Lung (tissue), 11 donors: ENCODE measurements at regions not wholly inside any gene's neighbourhood (a gene's known extent, or its start where the extent isn't known, plus 50 kb on each side); places are given as distances from the start of the nearest gene placed in this dataset.

ENCODE experiments used
- ATAC-seq: fragments of 200-7000 bp; cut with Tn5 transposase; one replicate; pipeline ENCODE4 v1.9.1; 2020; ENCODE audit warnings: moderate number of reproducible peaks; ENCODE audit not compliant: insufficient read depth, low FRiP score
- DNase-seq, 3 donors: peaks; one replicate each; pipeline ENCODE4 v3.0.0-alpha.2; 2013 to 2017
- H3K27ac ChIP-seq, 2 donors: one replicate each; pipeline ENCODE4 v1.5.1; 2013; ENCODE audit warnings: mild to moderate bottlenecking in 2 of 2, moderate library complexity in 2 of 2, control low read depth in 1 of 2, inconsistent platforms in 1 of 2, low read depth in 1 of 2, low read length in 1 of 2
- H3K27me3 ChIP-seq, 3 donors: one replicate each; pipeline ENCODE4 v1.5.1; 2013; ENCODE audit warnings: low read length in 2 of 3; ENCODE audit not compliant: control insufficient read depth in 3 of 3, insufficient read depth in 3 of 3
- H3K36me3 ChIP-seq, 4 donors: one replicate each; pipeline ENCODE4 v1.5.1; 2013; ENCODE audit warnings: low read length in 4 of 4, mild to moderate bottlenecking in 1 of 4, moderate library complexity in 1 of 4; ENCODE audit not compliant: control insufficient read depth in 4 of 4, insufficient read depth in 4 of 4
- H3K4me1 ChIP-seq, 5 donors: one replicate each; pipeline ENCODE4 v1.5.1; 2013; ENCODE audit warnings: low read length in 5 of 5, mild to moderate bottlenecking in 2 of 5, moderate library complexity in 1 of 5; ENCODE audit not compliant: control insufficient read depth in 5 of 5, insufficient read depth in 5 of 5
- H3K4me3 ChIP-seq: one replicate; pipeline ENCODE4 v1.5.1; 2013; ENCODE audit warnings: mild to moderate bottlenecking, control low read depth, moderate library complexity
- H3K9ac ChIP-seq, 2 donors: one replicate each; pipeline ENCODE4 v1.5.1; 2013; ENCODE audit warnings: low read length in 2 of 2, control low read depth in 1 of 2; ENCODE audit not compliant: insufficient read depth in 1 of 2
- H3K9me3 ChIP-seq, 4 donors: one replicate each; pipeline ENCODE4 v1.5.1; 2013; ENCODE audit warnings: low read length in 3 of 4, mild to moderate bottlenecking in 1 of 4, moderate library complexity in 1 of 4; ENCODE audit not compliant: control insufficient read depth in 4 of 4, insufficient read depth in 3 of 4
- CTCF ChIP-seq: IDR thresholded peaks from 2 replicates; pipeline ENCODE4 v1.5.1; 2012; ENCODE audit warnings: mild to moderate bottlenecking; ENCODE audit errors: control extremely low read depth, extremely low read depth
- WGBS, 2 donors: extraction: QIAGEN DNeasy Blood & Tissue Kit; methylation state at CpG; one replicate each; pipeline ENCODE4 v1.1.7; 2013; 5-methylcytosine and 5-hydroxymethylcytosine counted together
- donor health status: control.
- donor health status: control.
- donor health status: Bipolar disorder and iron deficiency.
- donor health status: healthy.
- donor health status: DM: yes; HTN: yes; CAD: no.

- WGBS, 2 donors = 64 to 84% methylated on average over 3 of the region's 3 CpGs
- Histone ChIP-seq H3K4me3 (no peak overlapping the region), H3K4me1 (no peaks in the 10 kb centered on the region), H3K27ac (no peak overlapping the region), H3K36me3 (no peaks in the 10 kb centered on the region), H3K9ac (no peak overlapping the region), H3K9me3 (peaks cover 0 to 4% (median 0%) of the 10 kb centered on the region in 4 donors), H3K27me3 (no peaks in the 10 kb centered on the region)
- ATAC-seq = no peak
- no peak for TF ChIP-seq CTCF
- no peak for DNase-seq
Measured at GRCh38 chr20:56758706-56759105, 129.6 kb downstream of the TFAP2C start.

- no peak for TF ChIP-seq CTCF
- 88 to 93% methylated on average over 8 of the region's 8 CpGs for WGBS, 2 donors
- ATAC-seq (no peak), DNase-seq (no peak)
- no peaks in the 10 kb centered on the region for H3K27me3 ChIP-seq
- no peak overlapping the region for H3K4me3 ChIP-seq
- no peak overlapping the region for H3K9ac ChIP-seq
- H3K36me3 ChIP-seq = no peaks in the 10 kb centered on the region
- H3K4me1 ChIP-seq = no peaks in the 10 kb centered on the region
- peaks cover 0 to 4% (median 0%) of the 10 kb centered on the region in 4 donors for H3K9me3 ChIP-seq
- H3K27ac ChIP-seq = no peak overlapping the region
Measured at GRCh38 chr20:56759741-56760278, 130.7 kb downstream of the TFAP2C start.

- ATAC-seq = no peak
- DNase-seq = no peak
- WGBS, 2 donors = 83 to 89% methylated on average over 6 of the region's 6 CpGs
- no peak overlapping the region for H3K27ac ChIP-seq
- no peak overlapping the region for H3K4me3 ChIP-seq
- no peak overlapping the region for H3K9ac ChIP-seq
- no peaks in the 10 kb centered on the region for H3K27me3 ChIP-seq
- no peak for TF ChIP-seq CTCF
- H3K4me1 ChIP-seq = peaks cover 0 to 4% (median 0%) of the 10 kb centered on the region in 5 donors
- H3K9me3 ChIP-seq = peaks cover 0 to 6% (median 0%) of the 10 kb centered on the region in 4 donors
- H3K36me3 ChIP-seq = no peaks in the 10 kb centered on the region
Measured at GRCh38 chr20:56760610-56761009, 131.5 kb downstream of the TFAP2C start.

- no peaks in the 10 kb centered on the region for H3K36me3 ChIP-seq
- no peaks in the 10 kb centered on the region for H3K27me3 ChIP-seq
- no peak for ATAC-seq
- H3K9ac ChIP-seq = no peak overlapping the region
- H3K4me1 ChIP-seq = peaks cover 0 to 4% (median 0%) of the 10 kb centered on the region in 5 donors
- no peak for TF ChIP-seq CTCF
- no peak for DNase-seq
- H3K4me3 ChIP-seq = no peak overlapping the region
- H3K9me3 ChIP-seq = peaks cover 0 to 4% (median 0%) of the 10 kb centered on the region in 4 donors
- WGBS, 2 donors = 91 to 98% methylated on average over 2 of the region's 2 CpGs
- no peak overlapping the region for H3K27ac ChIP-seq
Measured at GRCh38 chr20:56761393-56761792, 132.3 kb downstream of the TFAP2C start.
